ENCODE measurements at regions not wholly inside any gene's neighbourhood (a gene's known extent, or its start where the extent isn't known, plus 50 kb on each side); places are given as distances from the start of the nearest gene placed in this dataset.

DNA sequence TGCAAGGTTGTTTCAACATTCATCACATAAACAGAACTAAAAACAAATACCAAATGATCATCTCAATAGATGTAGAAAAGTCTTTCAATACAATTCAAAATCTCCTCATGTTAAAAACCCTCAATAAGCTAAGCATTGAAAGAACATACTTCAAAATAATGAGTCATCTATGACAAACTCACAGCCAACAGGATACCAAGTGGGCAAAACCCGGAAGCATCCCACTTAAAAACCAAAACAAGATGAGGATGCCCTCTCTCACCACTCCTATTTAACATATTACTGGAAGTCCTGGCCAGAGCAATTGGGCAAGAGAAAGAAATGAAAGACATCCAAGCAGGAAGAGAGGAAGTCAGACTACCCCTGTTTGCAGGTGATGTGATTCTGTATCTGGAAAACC, 992.2 kb upstream of the PIK3C3 start:
- TF ChIP-seq CTCF (conservative IDR thresholded peaks at IDR 0.05 in 1 of 2, IDR thresholded peaks at IDR 0.05 in 1 of 2; ENCODE audit: extremely low read depth in 1 of 2, insufficient read depth in 1 of 2, low read depth in 1 of 2, low read length in 2 of 2) (no peak), EZH2 (IDR thresholded peaks at IDR 0.05; ENCODE audit: borderline replicate concordance, low read length) (no peak)
